ENCODE measurements at regions not wholly inside any gene's neighbourhood (a gene's known extent, or its start where the extent isn't known, plus 50 kb on each side); places are given as distances from the start of the nearest gene placed in this dataset.
"Not testable (repeated sequence)": the region's sequence is repeated elsewhere in the genome, so short reads cannot be mapped to it uniquely, and the experiment has no call there.

DNA sequence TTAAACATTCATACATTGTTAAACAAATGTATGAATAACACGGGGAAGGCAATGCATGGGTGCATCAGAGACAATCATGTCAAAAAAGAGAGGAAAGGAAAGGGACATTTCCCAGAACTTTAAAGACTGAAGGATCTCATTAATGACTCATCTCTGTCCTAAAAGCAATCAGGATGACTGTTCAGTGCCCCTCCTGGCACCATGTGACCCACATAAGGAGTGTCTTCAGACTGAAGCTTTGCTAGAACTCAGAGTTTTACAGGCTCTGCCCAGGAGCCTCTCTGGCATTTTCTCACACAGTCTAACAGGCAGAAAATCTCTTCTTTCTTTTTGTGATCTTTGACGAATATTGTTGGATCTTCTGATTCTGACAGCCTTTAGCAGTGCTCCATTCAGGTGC is 315.3 kb downstream of the OTUD1 start:
- DNase-seq (ENCODE audit: low read depth), result no peak

DNA sequence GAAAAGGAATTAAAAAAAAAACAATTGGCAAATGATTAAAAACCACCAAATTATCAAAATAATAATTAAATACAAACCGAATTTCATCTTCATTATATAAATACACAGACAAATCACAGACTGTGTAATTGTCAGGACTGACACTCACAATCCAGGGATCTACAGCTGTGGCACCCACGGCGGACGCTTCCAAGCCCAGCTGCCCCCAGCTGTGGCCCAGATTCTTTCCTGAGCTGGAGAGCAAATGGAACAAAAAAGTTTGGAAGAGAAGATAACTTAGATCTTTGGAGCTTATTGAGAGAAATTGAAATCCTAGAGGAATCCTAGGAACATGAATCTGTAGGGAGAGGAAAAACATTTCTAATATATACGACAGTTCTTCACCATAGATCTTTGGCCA is 316.1 kb downstream of the OTUD1 start:
- no peak for DNase-seq (ENCODE audit: low read depth)

DNA sequence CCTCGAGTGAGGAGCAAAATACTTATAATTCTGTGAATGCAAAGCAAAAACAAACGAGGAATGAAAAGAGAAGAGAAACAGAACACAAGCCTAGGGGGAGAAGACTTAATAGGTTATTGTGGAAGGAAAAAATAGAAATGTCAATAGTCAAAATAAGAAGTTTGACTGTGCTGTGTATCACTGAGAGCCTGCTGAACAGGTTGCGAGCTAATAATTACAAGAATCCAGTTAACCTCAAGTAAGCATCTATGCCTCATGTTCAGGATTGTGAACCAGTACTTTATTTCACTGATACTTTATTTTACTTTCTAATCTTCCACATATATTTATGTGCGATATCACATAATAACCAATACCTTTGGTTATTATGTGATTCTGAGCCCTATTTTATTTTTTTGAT is 316.7 kb downstream of the OTUD1 start:
- no peak for DNase-seq (ENCODE audit: low read depth)

DNA sequence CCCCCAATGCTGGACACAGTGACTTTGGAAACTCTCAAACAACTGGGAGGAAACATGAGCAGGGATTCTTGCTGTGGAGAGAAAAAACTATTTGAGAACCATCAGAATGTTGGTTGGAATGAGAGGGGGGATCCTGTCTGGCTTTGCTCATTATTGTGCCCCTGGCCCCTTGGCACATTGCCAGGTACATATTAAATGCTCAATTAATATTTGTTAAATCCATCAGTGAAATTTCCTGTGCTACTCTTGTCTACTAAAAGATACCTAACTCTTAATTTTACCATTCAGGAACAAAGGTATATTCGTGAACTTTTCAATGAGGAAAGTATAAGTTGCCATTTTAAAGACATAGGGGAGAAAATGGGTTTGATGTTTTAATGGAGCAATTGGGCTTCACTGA is 329.4 kb downstream of the OTUD1 start:
- no peak for DNase-seq (ENCODE audit: low read depth)

DNA sequence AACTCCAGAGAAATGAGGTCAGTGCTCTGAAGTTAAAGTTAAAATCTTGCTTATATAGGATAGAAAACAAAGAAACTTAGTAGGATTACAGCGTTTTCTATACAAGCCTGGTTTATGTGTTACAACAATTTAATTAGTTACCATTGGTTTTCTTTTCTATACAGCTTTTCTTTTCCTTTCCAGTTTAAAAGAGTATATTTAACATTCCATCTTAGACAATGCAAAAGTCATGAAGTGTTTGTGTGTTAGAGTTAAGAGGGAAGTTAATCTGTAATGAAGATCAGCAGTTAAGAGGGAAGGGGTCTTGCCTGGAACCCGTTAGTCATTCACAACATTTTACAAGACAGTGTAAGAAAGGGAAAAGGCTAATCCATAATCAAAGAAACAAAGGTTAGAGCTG is 338.3 kb downstream of the OTUD1 start:
- DNase-seq (ENCODE audit: low read depth), result no peak

DNA sequence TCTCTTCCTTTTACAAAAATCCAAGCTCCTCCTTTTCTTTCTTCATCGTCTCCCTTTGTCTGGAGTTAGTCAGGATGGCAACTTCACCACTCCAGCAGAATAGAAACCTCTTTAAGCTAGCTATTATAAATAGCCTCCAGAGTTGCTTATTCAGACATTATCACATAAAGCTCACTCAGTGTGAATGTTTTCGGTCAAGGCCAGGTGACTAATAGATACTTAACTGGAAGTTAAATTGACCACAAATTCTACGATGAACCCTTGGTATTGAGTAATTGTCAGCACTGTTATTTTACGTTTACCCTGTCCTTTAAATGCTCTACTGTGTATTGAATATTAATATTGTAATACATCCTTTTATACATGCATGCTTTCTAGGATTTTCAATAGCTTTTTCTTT is 340.4 kb downstream of the OTUD1 start:
- DNase-seq (ENCODE audit: low read depth), result no peak

DNA sequence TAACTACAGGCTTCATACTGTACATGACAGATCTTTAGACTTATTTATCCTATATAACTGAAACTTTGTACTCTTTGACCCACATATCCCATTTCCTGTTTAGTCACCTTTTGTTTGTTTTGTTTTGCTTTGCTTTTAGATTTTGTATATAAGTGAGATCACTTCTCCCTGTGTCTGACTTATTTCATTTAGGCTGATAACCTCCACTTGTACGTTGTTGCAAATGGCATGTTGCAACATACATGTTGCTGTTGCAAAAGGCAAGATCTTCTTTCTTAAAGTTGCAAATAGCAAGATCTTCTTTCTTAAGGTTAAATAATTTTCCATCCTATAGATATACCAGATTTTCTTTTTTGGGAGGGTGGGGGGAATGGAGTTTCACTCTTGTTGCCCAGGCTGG is 341.5 kb downstream of the OTUD1 start:
- no peak for DNase-seq (ENCODE audit: low read depth)

DNA sequence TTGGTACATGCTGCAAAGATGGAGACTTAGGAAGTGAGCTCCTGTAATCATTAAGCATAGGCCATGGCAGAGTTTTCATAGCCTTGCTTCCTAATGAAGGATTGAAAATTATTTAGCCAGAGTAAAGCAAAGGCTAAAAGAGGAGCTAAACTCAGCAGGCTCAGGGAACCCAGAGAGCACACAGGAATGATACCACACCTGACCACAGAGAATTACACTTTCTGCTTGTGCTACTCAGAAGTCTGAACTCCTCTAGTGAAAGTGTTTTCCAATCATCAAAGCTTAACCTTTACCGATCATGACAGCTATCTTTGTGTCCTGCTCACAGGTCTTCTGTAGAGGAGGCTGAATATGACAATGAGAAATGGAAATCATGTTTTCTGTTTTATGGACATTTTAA is 347.7 kb downstream of the OTUD1 start:
- no peak for DNase-seq (ENCODE audit: low read depth)

DNA sequence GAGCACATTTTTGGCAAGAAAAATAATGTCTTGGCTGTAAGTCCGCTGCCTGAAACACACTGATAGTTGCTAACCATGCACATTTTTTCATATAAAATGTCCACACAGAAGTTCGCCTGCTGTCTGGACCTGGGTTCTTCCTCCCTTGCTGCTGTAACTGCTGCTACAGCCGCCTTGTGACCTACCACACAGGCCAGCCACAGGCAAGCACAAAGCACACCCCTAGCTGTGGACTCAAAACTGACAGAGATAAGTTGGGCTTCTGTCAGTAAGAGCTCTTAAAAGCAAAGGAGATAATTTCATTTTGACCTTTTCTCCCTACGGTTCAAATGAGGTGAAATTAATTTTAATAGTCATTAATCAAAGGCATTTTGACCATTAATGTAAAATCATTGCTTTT is 354.7 kb downstream of the OTUD1 start:
- no peak for DNase-seq (ENCODE audit: low read depth)

DNA sequence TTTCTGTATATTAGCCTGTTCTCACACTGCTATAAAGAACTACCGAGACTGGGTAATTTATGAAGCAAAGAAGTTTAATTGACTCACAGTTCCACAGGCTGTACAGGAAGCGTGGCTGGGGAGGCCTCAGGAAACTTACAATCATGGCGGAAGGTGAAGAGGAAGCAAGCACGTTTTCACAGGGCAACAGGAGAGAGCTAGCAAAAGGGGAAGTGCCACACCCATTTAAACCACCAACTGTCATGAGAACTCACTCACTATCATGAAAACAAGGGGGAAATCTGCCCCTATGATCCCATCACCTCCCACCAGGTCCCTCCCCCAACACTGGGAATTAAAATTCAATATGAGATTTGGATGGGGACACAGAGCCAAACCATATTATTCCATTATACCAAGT is 358.6 kb downstream of the OTUD1 start:
- not testable (repeated sequence) for DNase-seq (ENCODE audit: low read depth)

DNA sequence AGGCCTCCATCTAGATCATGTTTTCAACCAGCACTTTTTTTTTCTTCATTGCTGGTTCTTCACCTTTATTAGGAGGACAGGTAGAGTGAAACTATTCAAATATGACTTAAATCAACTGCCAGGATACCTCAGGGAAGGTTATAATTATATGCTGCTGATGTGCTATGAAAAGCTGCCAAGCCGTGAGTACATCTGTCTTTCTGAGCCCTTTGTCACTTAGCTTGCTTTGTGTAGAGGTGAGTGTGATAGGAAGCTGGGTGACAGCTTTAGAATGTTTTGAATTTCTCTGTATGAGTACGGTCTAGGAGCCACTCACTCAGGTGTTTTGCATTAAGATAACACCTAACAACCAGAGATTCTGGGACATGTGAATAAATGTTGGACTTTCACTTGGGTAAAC is 365.2 kb downstream of the OTUD1 start:
- DNase-seq (ENCODE audit: low read depth), result no peak

DNA sequence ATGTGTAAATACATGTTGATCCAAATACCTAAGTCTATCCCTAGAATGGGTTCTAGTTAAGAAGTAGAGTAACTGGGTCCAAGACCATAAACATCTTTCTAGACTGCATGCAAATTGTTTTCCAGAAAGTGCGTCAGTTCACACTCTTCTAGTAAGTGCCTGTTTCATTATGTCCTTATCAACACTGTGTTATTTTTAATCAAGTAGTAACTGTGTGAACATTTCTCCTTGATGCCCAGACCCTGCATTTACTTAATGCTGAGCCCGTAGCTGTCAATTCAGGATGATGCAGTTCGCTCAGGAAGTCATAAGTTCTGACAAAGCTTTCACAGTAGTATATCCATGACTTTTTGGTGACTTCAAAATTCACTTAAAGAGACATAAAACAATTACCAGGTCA is 374.8 kb downstream of the OTUD1 start:
- no peak for DNase-seq (ENCODE audit: low read depth)

DNA sequence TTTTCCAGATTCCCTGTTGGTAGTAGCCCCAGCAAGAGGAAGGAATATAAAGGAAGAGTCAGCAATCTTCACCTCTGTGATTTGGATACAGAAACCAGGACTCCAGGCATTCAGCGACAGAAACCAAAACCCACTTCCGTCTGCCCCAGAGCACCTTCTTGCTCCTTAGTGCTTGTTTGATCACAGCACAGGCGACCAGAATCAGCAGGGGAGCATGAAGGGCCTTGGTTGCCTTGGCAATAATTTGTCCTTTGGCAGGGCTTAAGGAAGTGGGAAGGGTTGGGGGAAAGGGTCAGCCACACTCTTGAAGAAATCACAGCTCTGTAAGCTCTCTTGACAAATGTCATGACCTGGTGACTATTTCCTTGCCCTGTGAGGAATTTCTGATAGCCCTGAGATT is 379.6 kb downstream of the OTUD1 start:
- DNase-seq (ENCODE audit: low read depth), result no peak

DNA sequence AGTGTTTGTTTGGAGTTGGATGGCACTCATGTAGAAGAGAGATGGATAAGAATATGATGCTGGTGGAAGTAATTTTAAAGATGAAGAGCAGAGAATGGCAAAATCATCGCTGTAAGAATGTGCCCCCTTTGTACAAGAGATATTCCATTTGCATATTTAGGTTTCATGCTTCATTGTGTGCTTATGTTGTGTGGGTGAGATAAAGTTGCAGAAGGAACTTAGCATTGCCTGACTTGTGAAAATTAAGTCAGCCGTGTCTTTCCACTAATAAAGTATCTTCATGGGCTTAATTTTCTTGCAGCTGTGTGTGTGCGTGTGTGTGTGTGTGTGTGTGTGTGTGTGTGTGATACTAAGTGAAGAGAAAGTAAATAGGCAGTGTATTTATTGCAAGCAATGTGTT is 381.9 kb downstream of the OTUD1 start:
- DNase-seq (ENCODE audit: low read depth), result no peak

DNA sequence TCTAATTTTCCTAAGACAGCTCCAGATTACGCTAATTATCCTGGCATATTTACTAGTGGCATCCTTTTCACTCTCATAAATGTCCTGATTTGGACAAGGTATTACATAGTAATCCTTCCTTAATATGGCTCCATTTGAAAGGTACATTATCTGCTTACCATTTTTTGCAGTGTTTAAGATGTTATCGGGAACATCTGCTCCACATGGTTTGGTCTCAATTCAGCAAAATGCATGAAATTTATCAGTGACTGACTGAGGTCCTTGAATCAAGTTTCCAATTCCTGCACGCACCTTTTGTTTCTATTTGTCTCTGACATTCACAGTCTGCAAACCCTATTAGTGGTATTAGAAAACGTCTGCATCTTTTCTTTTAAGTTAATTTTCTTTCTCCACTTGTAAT is 384.1 kb upstream of the KIAA1217 start:
- DNase-seq (ENCODE audit: low read depth), result no peak

DNA sequence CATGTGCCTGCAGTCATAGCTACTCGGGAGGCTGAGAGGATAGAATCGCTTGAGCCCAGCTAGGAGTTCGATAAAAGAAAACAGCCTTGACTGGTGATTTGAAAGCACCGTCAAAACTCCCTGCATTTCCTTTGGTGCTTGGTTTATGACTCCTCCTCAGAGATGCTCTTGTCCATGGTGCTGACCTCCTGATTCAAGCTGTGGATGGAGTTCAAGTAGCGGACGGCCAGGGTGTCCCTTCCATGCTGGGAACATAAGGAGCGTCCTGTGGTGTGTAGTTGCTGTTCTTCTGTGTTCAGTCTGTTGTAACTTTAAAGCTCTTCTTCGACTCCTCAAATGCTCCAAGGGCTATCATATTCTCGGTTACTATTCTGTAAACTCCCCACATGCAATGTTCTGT is 382.5 kb upstream of the KIAA1217 start:
- peak; percentile 4 for DNase-seq (ENCODE audit: low read depth)

DNA sequence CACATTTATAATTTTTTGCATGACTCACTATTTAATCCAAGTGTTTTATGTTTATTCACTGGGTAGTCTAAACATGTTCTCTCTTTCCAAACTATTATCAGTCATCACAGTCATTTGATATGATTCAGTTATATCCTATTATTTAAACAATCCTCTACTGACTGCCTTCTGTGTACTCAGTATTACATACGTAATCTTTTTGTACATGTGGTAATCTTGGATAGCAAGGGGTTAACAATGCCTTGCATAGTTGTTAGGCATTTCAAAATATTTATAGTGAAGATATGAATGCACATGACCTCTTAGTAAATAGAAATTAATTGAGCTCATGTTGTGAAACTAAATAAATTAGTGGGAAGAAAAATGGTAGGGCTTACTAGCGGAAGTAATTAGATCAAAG is 379.4 kb upstream of the KIAA1217 start:
- no peak for DNase-seq (ENCODE audit: low read depth)

DNA sequence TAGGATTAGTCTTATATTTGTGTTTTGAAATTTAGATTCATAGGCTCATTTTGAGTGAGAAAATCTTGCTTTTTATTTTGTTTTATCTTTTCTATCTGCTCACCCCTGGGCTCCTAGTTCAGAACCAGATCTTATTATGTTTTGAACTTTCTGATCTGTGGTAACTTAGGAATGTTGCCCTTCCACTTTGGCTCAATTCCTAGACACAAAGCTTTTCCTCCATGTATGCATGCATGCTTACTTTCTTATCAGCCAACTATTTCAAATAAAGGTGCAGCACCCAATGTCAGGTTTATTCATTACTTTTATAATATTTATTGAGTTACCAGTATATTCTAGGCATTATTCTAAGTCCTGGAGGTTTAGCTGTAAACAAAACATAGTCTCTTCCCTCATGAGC is 374.8 kb upstream of the KIAA1217 start:
- no peak for DNase-seq (ENCODE audit: low read depth)

DNA sequence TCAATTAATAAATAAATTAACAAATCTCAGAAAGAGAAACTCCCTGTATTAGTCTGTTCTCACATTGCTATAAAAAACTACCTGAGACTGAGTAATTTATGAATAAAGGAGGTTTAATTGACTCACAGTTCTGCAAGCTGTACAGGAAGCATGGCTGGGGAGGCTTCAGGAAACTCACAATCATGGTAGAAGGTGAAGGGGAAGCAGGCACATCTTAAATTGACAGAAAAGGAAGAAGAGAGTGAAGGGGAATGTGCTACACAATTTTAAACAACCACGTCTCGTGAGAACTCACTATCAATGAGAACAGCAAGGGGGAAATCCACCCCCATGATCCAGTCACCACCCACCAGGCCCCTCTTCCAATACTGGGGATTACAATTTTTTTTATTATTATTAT is 358.3 kb upstream of the KIAA1217 start:
- no peak for DNase-seq (ENCODE audit: low read depth)

DNA sequence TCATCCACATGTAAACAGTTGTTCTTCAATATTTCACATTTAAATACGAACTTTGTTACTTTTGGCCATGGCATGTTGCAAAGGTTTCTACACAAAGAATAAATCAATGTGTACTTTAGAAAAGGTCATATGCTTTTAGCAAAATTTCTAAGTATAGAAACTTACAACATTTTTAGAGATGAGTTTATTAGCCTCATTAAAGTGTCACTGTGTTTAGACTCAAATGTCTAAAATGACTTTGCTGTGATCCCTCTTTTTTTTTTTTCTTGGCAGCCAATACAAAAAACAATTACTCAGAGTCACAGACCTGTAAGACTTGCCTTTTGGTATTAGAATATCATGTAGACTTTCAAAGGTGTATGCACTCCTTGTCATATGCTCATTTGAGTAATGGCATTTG is 349.3 kb upstream of the KIAA1217 start:
- DNase-seq (ENCODE audit: low read depth), result no peak

DNA sequence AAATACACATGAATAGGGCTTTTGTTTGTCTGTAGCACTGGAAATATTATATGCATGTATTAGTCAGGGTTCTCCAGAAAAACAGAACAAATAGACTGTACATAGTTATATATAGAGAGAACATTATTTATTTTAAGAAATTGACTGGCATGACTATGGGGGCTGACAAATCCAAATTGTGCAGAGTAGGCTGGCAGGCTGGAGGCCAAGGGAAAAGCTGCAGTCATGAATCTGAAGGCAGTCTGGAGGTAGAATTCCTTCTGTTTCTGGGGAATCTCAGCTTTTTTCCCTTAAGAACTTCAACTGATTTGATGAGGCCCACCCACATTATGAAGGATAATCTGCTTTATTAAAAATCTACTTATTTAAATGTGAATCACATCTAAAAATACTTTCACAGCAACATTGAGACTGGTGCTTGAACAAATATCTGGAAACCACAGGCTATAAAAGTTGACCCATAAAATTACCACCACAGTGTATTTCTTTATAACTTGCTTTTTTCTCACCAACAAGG is 344.2 kb upstream of the KIAA1217 start:
- DNase-seq (ENCODE audit: low read depth), result no peak

DNA sequence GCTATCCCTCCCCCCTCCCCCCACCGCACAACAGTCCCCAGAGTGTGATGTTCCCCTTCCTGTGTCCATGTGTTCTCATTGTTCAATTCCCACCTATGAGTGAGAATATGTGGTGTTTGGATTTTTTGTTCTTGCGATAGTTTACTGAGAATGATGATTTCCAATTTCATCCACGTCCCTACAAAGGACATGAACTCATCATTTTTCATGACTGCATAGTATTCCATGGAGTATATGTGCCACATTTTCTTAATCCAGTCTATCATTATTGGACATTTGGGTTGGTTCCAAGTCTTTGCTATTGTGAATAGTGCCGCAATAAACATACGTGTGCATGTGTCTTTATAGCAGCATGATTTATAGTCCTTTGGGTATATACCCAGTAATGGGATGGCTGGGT is 342.0 kb upstream of the KIAA1217 start:
- DNase-seq (ENCODE audit: low read depth), result not testable (repeated sequence)

DNA sequence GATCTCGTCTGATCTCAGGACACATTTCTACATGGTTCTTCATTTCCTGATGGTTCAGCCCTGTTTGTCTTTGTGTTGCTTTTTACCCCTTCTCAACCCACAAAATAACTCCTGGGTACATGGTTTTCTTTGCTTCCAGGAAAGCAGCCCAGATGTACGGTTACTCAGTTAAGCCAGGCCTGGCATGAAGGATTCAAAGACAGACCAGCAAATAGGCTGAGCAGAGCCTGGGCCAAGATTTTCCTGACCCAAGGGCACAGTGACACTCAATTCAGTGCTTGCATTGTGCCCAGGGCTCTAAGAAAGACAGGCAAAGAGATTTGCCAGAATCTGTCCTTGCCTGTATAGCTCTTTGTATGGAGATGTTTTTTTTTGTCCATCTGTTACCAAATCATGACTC is 340.8 kb upstream of the KIAA1217 start:
- no peak for DNase-seq (ENCODE audit: low read depth)

DNA sequence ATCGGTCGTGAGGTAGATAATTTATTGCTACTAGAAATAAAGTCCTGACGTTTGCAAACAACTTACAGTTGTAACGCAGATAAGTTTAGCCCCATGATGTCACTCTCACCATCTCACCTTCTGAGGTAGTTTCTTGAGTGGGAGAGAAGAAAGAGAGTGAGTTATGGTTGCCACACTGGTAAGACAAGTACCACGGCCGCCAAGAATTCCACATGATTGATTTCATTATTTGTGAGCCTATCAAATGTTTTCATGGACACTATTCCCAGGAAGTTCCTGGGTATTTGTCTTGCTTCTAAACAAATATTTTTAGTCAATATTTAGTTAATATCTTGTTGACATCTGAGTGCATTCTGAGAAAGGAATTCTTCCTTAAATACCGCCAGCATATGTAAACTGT is 339.4 kb upstream of the KIAA1217 start:
- DNase-seq (ENCODE audit: low read depth), result no peak

DNA sequence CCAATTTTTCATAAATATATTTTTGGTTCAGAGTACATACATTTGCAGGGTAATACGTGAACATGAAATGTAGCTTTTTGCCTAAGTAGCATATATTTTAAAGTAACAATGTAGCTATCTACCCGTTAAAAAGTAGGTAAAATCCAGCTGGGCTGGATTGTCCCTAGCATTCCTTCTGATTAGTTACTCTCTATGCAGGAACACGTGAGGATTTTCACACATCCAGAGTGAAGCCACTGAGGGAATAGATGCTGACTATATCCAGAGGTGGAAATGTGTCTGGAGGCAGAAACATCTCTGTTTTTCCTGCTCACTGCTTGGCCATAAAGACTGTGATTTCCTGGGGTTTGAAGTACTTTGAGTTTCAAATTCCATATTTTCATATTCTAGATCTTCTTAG is 338.9 kb upstream of the KIAA1217 start:
- DNase-seq (ENCODE audit: low read depth), result no peak

Measured in M059J (cell line).